Activated CD4-positive, alpha-beta T cell treated with anti-CD3 and anti-CD28 coated beads, Interleukin-2, amount 10 ng/mL, durations not matched to agents 7 days and 5 days (primary cell): ENCODE measurements at regions not wholly inside any gene's neighbourhood (a gene's known extent, or its start where the extent isn't known, plus 50 kb on each side); places are given as distances from the start of the nearest gene placed in this dataset.

ENCODE experiments used
- CTCF ChIA-PET: fragments of 350-600 bp; sonication (Branson Sonifier 250); formaldehyde crosslinking; loops from one replicate; lab custom pipeline; 2021; ENCODE audit warnings: antibody characterized with exemption; lab: Charles Lee
- POLR2A ChIA-PET: fragments of 350-600 bp; sonication (Branson Sonifier 250); formaldehyde crosslinking; loops from one replicate; lab custom pipeline; 2021; ENCODE audit warnings: antibody characterized with exemption; lab: Charles Lee
- DNase-seq: peaks from one replicate; pipeline ENCODE4 v3.0.0-alpha.2; 2020
- H3K27ac Mint-ChIP-seq: one replicate; pipeline ENCODE4 v1.8.0; 2021; ENCODE audit warnings: mild to moderate bottlenecking, moderate library complexity, mixed read lengths
- H3K27me3 Mint-ChIP-seq: one replicate; pipeline ENCODE4 v1.8.0; 2021; ENCODE audit warnings: mixed read lengths
- H3K36me3 Mint-ChIP-seq: one replicate; pipeline ENCODE4 v1.8.0; 2021; ENCODE audit warnings: low read depth, mixed read lengths
- H3K4me1 Mint-ChIP-seq: one replicate; pipeline ENCODE4 v1.8.0; 2021; ENCODE audit warnings: mixed read lengths
- H3K4me3 Mint-ChIP-seq: one replicate; pipeline ENCODE4 v1.8.0; 2021; ENCODE audit warnings: mild to moderate bottlenecking, moderate library complexity, mixed read lengths
- H3K9me3 Mint-ChIP-seq: one replicate; pipeline ENCODE4 v1.8.0; 2021; ENCODE audit warnings: mixed read lengths

DNA sequence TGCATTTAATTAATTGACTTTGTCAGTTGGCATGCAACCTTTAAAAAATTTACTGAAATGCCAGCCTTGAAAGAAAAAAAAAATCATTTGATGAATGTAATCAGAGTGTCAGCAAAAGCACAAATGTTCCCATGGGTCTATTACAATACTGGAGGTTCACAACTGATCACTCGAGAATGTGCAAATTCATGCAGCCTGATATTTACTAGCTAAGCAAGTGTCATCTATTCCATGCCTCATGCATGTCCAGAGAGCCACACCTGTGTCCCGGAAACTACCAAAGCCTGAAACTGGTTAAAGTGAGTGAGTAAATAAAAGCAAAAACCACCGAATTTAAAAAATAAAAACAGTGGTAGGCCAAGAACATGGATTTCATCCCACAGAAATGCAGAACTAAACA is 415.3 kb upstream of the ID2 start:
- DNase-seq: no peak
- Mint-ChIP-seq H3K4me3 (no peak overlapping the region), H3K27ac (no peak overlapping the region), H3K36me3 (no peaks in the 10 kb centered on the region), H3K9me3 (peaks cover 7% of the 10 kb centered on the region), H3K27me3 (no peaks in the 10 kb centered on the region), H3K4me1 (no peaks in the 10 kb centered on the region)
- ChIA-PET CTCF (interaction anchor here (1.3 to 1.9 kb wide), 2 partner anchors 12 to 15 kb away, joined by 3 to 5 read pairs; no protein-coding TSS in a partner anchor), POLR2A (no interaction called here)

DNA sequence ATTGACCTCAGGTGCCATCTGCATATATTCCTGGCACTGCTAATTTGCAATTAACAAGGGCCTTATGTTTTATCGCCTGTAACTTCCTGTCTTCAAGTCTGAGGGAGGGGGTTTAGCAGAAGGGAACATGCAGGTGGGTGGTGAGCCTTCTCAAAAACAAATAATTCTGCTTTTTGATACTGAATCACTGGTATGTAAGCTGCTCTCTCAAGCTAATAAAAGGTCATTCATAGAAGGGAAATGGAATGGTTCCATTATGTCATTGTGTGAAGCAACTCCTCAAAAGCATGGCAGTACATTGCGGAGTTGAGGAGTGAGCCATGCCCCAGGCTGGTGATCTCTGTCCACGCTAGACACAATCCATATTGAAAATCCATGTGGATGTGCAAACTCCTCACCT is 414.8 kb upstream of the ID2 start:
- ChIA-PET CTCF (interaction anchor here (0.6 to 1.9 kb wide), 3 partner anchors 11 to 50 kb away, joined by 3 to 5 read pairs (median 3); no protein-coding TSS in a partner anchor), POLR2A (no interaction called here)
- no peak for DNase-seq
- Mint-ChIP-seq H3K36me3 (no peaks in the 10 kb centered on the region), H3K4me3 (no peak overlapping the region), H3K9me3 (peaks cover 7% of the 10 kb centered on the region), H3K27me3 (no peaks in the 10 kb centered on the region), H3K27ac (no peak overlapping the region), H3K4me1 (no peaks in the 10 kb centered on the region)

GRCh38 chr2:8267721-8268120 is 414.1 kb upstream of the ID2 start:
- peaks cover 7% of the 10 kb centered on the region for H3K9me3 Mint-ChIP-seq
- no peaks in the 10 kb centered on the region for H3K4me1 Mint-ChIP-seq
- ChIA-PET POLR2A (no interaction called here), CTCF (interaction anchor here (0.6 to 1.9 kb wide), 4 partner anchors 10 to 51 kb away, joined by 3 to 5 read pairs (median 3); no protein-coding TSS in a partner anchor)
- no peak for DNase-seq
- no peaks in the 10 kb centered on the region for H3K36me3 Mint-ChIP-seq
- H3K4me3 Mint-ChIP-seq: no peak overlapping the region
- H3K27me3 Mint-ChIP-seq: no peaks in the 10 kb centered on the region
- no peak overlapping the region for H3K27ac Mint-ChIP-seq

DNA sequence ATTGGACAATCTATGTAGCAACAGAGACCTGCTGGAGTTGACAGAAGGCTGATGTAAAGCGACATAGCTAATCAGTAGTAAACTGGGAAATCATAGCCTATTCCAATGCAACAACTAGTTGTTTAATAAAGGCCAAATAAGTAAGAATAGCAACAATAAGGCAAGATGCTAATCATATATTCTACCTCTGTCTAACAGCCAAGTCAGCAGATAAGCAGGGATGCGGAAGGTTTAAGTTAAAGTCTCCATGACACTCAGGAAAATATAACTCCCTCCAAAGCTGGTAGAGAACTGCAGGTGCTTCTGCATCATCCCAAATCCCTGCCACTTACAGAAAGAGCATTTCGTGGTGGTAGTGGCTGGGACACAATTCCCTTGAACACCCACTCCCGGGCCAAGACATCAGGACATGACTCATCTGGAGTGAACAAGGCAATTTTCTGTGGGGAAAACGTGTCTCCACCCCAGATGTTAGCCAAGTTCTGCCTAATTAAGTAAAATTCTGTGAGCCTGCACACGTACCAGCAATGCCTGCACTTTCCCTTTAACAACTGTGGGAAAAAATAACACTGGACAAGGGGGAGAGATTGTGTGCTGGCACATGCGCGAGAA is 413.6 kb upstream of the ID2 start:
- peaks cover 7% of the 10 kb centered on the region for H3K9me3 Mint-ChIP-seq
- no peak for DNase-seq
- H3K27ac Mint-ChIP-seq: no peak overlapping the region
- H3K27me3 Mint-ChIP-seq: no peaks in the 10 kb centered on the region
- H3K4me1 Mint-ChIP-seq: peaks cover under 1% of the 10 kb centered on the region
- ChIA-PET POLR2A (no interaction called here), CTCF (interaction anchor here (0.7 to 1.9 kb wide), 2 partner anchors 10 to 21 kb away, joined by 3 to 5 read pairs; no protein-coding TSS in a partner anchor)
- no peaks in the 10 kb centered on the region for H3K36me3 Mint-ChIP-seq
- H3K4me3 Mint-ChIP-seq: no peak overlapping the region

GRCh38 chr2:8270699-8271098 is 411.2 kb upstream of the ID2 start:
- H3K4me3 Mint-ChIP-seq: no peak overlapping the region
- peaks cover 2% of the 10 kb centered on the region for H3K36me3 Mint-ChIP-seq
- H3K27me3 Mint-ChIP-seq: no peaks in the 10 kb centered on the region
- no peak overlapping the region for H3K27ac Mint-ChIP-seq
- H3K9me3 Mint-ChIP-seq: peaks cover 8% of the 10 kb centered on the region
- POLR2A ChIA-PET: no interaction called here
- peaks cover 4% of the 10 kb centered on the region for H3K4me1 Mint-ChIP-seq
- CTCF ChIA-PET: interaction anchor here (1.4 to 1.7 kb wide), 2 partner anchors 17 to 19 kb away, joined by 4 read pairs; no protein-coding TSS in a partner anchor
- DNase-seq: no peak

DNA sequence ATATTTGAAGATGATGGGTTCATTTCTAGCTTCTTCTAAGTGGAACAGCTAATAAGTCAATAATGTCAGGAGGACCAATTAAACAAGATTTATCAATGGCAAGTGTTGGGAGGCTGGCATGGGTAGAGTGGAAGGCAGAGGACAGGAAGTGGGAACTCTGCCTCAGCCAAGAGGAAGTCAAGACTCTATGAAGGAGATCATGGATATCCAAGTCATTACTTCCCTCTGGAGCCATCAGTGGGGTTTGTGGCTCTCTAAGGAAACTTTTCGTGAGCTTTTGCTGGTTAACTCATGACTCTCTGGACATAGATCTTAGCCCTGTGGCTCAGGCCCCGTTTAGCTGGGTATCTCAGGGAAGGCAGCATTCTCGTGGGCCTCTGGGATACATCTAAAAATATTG is 410.4 kb upstream of the ID2 start:
- ChIA-PET CTCF (interaction anchor here (1.1 to 1.7 kb wide), 3 partner anchors 9 to 18 kb away, joined by 3 to 4 read pairs (median 4); no protein-coding TSS in a partner anchor), POLR2A (no interaction called here)
- Mint-ChIP-seq H3K27ac (no peak overlapping the region), H3K4me3 (no peak overlapping the region), H3K36me3 (peaks cover 2% of the 10 kb centered on the region), H3K9me3 (peaks cover 10% of the 10 kb centered on the region), H3K4me1 (peaks cover 4% of the 10 kb centered on the region), H3K27me3 (no peaks in the 10 kb centered on the region)
- no peak for DNase-seq

- Mint-ChIP-seq H3K9me3 (peaks cover 7% of the 10 kb centered on the region), H3K36me3 (peaks cover 2% of the 10 kb centered on the region), H3K27me3 (peaks cover 3% of the 10 kb centered on the region), H3K4me3 (no peak overlapping the region), H3K4me1 (peaks cover 11% of the 10 kb centered on the region), H3K27ac (no peak overlapping the region)
- no peak for DNase-seq
- ChIA-PET POLR2A (no interaction called here), CTCF (no interaction called here)
Observed at GRCh38 chr2:8276026-8276425, 405.8 kb upstream of the ID2 start.

DNA sequence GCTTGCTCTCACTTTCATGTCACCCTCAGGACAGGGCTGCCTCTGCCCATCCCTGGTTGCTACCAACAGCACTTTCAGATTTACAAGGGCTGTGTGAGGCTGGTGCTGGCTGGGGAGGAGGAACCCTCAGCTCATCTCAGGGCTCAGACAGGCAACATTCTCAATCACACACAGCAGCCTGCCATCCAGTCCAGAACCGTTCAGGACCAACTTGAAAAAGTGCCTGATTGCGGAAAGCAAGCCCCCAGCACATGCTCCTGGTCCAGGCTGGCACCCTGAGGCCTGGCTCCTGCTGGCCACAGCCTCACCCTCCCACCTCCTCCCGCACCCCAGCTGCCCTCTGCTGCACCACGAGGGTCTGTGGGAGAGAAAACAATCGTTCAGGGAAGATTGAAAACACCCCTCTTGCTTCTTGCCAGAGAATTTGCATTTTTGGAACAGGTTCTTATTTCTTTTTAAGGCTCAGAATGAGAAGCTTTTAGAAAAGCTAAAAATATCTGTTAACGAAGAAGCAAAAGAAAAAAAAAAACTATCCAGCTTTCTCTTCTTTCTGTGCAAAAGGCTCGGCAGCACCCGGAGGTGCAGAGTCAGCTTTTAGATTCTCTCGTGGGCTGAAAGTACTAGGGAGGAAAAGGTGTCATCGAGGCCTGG is 403.8 kb upstream of the ID2 start:
- no peak for DNase-seq
- H3K27me3 Mint-ChIP-seq: peaks cover 3% of the 10 kb centered on the region
- ChIA-PET POLR2A (no interaction called here), CTCF (interaction anchor here (0.6 to 1.3 kb wide), 4 partner anchors 9 to 361 kb away, joined by 3 to 5 read pairs (median 4); no protein-coding TSS in a partner anchor)
- H3K36me3 Mint-ChIP-seq: peaks cover 2% of the 10 kb centered on the region
- peaks cover 7% of the 10 kb centered on the region for H3K9me3 Mint-ChIP-seq
- H3K4me1 Mint-ChIP-seq: peaks cover 16% of the 10 kb centered on the region
- peak overlapping the region; percentile 33 for H3K27ac Mint-ChIP-seq
- H3K4me3 Mint-ChIP-seq: no peak overlapping the region

DNA sequence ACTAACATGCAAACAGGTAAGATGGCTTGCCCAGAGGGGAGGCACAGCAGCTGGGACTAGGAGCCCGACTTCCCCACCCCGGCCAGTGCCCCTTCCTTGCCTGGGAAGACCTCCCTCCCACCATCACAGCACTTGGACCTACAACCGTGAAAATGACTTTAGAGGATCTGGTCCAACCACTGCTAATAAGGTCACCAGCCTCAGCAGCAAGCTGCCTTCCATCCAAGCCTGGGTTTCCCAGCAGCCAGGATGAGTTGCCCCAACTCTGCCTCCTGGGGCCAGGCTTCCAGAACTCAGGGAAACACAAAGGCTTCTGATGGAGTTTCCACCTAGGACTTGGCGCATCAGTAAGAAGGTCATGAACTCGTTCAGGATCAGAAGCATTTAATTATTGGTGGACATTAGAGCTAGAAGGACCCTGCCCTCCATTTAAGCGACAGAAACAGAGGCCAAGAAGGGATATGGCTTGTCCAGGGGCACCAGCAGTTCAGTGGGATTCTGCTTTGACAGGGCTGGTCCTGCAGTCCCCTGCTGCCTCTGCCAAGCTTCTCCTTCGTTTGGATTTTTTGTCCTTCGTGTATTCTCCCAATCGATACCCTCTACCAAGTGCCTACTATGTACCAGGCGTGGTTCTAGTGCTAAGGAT is 403.0 kb upstream of the ID2 start:
- Mint-ChIP-seq H3K36me3 (peaks cover 2% of the 10 kb centered on the region), H3K4me3 (no peak overlapping the region), H3K27me3 (peaks cover 3% of the 10 kb centered on the region), H3K9me3 (peaks cover 7% of the 10 kb centered on the region), H3K4me1 (peaks cover 12% of the 10 kb centered on the region), H3K27ac (no peak overlapping the region)
- CTCF ChIA-PET: interaction anchor here (0.6 to 1.3 kb wide), 4 partner anchors 9 to 360 kb away, joined by 3 to 5 read pairs (median 4); no protein-coding TSS in a partner anchor
- POLR2A ChIA-PET: no interaction called here
- no peak for DNase-seq

- Mint-ChIP-seq H3K27me3 (peaks cover 3% of the 10 kb centered on the region), H3K4me3 (no peak overlapping the region), H3K27ac (no peak overlapping the region), H3K4me1 (peaks cover 12% of the 10 kb centered on the region), H3K36me3 (peaks cover 2% of the 10 kb centered on the region), H3K9me3 (peaks cover 7% of the 10 kb centered on the region)
- CTCF ChIA-PET: no interaction called here
- POLR2A ChIA-PET: no interaction called here
- DNase-seq: no peak
Observed at GRCh38 chr2:8279506-8279905, 402.4 kb upstream of the ID2 start.

DNA sequence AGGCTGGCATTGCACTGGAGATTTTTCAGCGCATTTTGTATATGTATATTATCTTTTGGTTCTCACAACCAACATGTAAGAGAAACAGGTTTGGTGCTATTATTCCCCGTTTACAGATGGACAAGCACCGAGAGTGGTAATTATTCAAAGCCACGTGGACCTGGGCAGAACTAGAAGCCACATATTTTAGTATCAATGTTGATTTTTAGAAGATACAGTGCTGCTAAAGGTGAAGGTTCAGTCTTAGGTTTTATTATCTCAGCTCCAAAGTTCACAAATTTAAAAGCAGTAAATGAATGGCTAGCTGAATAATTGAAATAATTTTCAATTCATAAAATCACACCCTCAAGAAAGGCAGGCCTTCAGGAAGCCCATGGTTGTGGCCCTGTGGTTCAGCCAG is 400.6 kb upstream of the ID2 start:
- ChIA-PET CTCF (interaction anchor here (0.6 to 1.2 kb wide), 3 partner anchors 9 to 263 kb away, joined by 3 to 4 read pairs (median 3); no protein-coding TSS in a partner anchor), POLR2A (no interaction called here)
- H3K36me3 Mint-ChIP-seq: peaks cover under 1% of the 10 kb centered on the region
- no peak overlapping the region for H3K27ac Mint-ChIP-seq
- no peak for DNase-seq
- peaks cover 12% of the 10 kb centered on the region for H3K4me1 Mint-ChIP-seq
- H3K9me3 Mint-ChIP-seq: peaks cover 6% of the 10 kb centered on the region
- H3K4me3 Mint-ChIP-seq: no peak overlapping the region
- H3K27me3 Mint-ChIP-seq: peaks cover 3% of the 10 kb centered on the region

- Mint-ChIP-seq H3K27ac (peak overlapping the region; percentile 25), H3K27me3 (peaks cover 3% of the 10 kb centered on the region), H3K36me3 (peaks cover 2% of the 10 kb centered on the region), H3K9me3 (peaks cover 2% of the 10 kb centered on the region), H3K4me1 (peaks cover 12% of the 10 kb centered on the region), H3K4me3 (peak overlapping the region; percentile 38)
- CTCF ChIA-PET: interaction anchor here (1.1 to 1.4 kb wide), 3 partner anchors 48 to 262 kb away, joined by 3 to 4 read pairs (median 3); no protein-coding TSS in a partner anchor
- DNase-seq: no peak
- POLR2A ChIA-PET: no interaction called here
Observed at GRCh38 chr2:8281950-8282857, 399.7 kb upstream of the ID2 start.
